ENCODE measurements at regions not wholly inside any gene's neighbourhood (a gene's known extent, or its start where the extent isn't known, plus 50 kb on each side); places are given as distances from the start of the nearest gene placed in this dataset.

DNA sequence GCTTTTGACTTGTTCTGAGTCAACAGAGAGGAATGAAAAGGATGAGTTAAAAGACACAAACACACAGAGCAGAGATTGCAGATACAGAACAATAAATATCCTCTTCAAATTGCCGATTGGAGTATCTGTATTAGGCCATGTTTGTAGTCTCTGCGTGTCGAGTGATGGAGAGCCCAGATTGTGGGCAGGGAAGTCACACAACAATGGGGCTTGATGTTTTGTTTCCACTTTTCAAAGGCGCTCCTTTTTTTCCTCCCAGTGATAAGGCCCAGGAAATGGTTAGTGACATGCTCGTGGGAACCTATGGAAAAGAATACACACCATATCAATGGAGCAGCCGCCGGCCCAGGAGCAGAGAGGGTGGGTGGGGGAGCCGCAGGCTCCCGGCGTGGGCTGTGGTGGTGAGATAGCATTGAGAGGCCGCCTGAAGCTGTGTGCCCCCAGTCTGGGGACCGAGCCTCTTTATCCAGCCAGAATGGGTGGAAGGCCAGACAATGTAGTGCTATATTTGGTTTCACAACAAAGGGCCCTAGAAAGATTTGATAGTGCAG, 555.9 kb downstream of the INSC start:
- TF ChIP-seq POLR2A (IDR thresholded peaks at IDR 0.05; ENCODE audit: low read length) (no peak), GATA1 (IDR thresholded peaks at IDR 0.05; ENCODE audit: low read depth, low read length) (no peak)

Data from erythroblast (primary cell).